Cardiac fibroblast (primary cell): ENCODE measurements at regions not wholly inside any gene's neighbourhood (a gene's known extent, or its start where the extent isn't known, plus 50 kb on each side); places are given as distances from the start of the nearest gene placed in this dataset.

Experiments
- DNase-seq, 2 donors: peaks; one replicate each; pipeline versions ENCODE4 v3.0.0 to v3.0.0-alpha.2; 2010; ENCODE audit warnings: low read depth in 2 of 2
- H3K4me3 ChIP-seq, 2 donors: replicated peaks in 1 of 2; 1 replicate in 1 of 2; 2 replicates in 1 of 2; pipeline ENCODE4 v1.5.1; 2011; ENCODE audit warnings: low read depth in 2 of 2, low read length in 2 of 2, mild to moderate bottlenecking in 2 of 2, moderate library complexity in 1 of 2
- TF ChIP-seq, protein P1 (sequence below): IDR thresholded peaks from one replicate; pipeline ENCODE4 v1.5.1; 2011; ENCODE audit warnings: low read depth, mild to moderate bottlenecking, low read length, inconsistent platforms

DNA sequence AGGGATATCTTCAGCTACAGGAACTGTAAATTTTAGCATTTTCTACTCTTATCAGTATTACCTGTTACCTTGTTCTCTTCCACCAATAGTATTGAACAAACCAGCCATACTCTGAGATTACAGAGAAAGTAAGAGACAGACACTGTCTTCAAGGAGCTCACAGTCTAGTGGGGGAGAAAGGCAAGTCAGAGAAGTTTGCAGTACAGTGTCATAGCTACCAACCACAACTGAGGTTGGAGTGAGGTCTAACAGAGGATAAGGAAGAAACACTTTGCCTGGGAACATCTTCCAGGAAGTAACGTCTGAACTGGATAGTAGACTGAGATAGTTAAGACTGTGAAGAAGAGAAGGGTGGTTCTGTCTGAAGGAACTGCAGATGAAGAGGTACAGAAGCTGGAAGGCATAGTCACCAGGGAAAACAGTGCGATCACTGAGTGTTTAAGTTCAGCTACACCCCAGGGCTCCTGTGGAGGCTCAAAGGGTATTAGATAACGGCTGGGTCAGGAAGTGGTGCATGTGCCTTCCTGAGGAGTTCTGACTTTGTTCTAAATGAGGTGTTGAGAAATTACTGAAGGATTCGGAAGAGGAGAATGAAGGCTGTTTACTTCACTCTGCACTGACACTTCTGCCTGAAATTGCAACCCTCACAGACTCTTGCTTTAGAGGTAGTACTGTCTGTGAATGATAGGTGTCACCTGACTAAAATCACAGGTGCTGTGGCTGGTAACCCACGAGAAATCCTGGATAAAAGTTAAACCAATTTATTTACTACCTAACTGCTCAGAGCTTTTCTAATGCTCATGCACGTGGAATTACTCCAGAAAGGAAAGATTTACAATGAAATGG is 841.6 kb downstream of the MAT2B start:
- no peak for DNase-seq
- no peak overlapping the region for H3K4me3 ChIP-seq
- TF ChIP-seq, protein P1, sequence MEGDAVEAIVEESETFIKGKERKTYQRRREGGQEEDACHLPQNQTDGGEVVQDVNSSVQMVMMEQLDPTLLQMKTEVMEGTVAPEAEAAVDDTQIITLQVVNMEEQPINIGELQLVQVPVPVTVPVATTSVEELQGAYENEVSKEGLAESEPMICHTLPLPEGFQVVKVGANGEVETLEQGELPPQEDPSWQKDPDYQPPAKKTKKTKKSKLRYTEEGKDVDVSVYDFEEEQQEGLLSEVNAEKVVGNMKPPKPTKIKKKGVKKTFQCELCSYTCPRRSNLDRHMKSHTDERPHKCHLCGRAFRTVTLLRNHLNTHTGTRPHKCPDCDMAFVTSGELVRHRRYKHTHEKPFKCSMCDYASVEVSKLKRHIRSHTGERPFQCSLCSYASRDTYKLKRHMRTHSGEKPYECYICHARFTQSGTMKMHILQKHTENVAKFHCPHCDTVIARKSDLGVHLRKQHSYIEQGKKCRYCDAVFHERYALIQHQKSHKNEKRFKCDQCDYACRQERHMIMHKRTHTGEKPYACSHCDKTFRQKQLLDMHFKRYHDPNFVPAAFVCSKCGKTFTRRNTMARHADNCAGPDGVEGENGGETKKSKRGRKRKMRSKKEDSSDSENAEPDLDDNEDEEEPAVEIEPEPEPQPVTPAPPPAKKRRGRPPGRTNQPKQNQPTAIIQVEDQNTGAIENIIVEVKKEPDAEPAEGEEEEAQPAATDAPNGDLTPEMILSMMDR, result no peak

- no peak overlapping the region for H3K4me3 ChIP-seq
- DNase-seq, result no peak
- TF ChIP-seq, protein P1, result no peak
Measured at GRCh38 chr5:164350236-164350635, 844.8 kb downstream of the MAT2B start.

DNA sequence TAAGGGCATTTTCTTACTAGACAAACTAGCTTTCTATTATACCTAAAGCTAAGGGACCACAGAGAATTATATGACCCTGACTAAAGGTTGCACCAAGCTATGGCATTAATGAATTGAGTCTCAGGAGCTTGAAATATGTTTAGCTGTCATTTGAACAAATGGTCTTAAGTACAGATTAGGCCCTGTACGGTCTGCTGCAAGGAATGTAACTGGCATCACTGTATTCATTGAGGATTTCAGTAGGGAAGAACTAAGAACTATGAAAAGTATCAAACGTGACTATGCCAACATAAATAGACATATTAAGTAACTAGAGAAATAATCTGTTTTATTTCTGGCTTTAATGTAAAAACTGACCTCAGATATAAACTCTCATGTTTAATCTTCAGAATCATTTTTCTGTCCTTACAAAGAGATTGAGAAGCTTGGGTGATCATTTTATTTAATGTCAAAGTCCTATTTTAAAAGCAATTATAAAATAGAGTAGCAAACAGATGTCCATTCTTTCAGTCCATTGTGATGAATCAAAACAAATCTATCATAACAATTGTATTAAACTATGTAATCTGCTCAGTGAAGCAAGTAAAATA is 845.9 kb downstream of the MAT2B start:
- TF ChIP-seq, protein P1, result no peak
- no peak for DNase-seq
- H3K4me3 ChIP-seq, result no peak overlapping the region

- TF ChIP-seq, protein P1, result no peak
- peak in 1 of 2 donors; percentile 51 for DNase-seq
Measured at GRCh38 chr5:164352695-164353094, 847.3 kb downstream of the MAT2B start.

DNA sequence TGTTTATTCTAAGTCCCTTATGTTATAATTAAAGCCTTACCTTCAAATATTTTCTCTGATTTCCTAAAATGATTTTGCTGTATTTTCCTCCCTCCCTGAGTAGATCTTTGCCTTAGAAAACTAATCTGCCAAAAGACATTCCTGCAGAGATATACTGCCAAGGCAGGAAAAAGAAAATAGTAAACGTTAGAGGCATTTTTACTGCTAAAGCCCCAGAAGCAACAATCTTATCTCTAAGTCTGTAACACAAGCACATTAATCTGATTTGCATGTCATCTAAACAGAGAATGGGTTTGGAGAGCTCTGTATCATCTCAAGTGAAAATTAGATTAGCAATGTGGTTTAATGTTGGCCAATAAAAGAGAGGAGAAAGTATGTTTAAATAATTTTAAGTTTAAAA is 847.7 kb downstream of the MAT2B start:
- no peak overlapping the region for H3K4me3 ChIP-seq
- peak in 1 of 2 donors; percentile 56 for DNase-seq
- TF ChIP-seq, protein P1, result no peak

More at GRCh38 chr5:164352695-164353094, 847.3 kb downstream of the MAT2B start:
- no peak overlapping the region for H3K4me3 ChIP-seq

DNA sequence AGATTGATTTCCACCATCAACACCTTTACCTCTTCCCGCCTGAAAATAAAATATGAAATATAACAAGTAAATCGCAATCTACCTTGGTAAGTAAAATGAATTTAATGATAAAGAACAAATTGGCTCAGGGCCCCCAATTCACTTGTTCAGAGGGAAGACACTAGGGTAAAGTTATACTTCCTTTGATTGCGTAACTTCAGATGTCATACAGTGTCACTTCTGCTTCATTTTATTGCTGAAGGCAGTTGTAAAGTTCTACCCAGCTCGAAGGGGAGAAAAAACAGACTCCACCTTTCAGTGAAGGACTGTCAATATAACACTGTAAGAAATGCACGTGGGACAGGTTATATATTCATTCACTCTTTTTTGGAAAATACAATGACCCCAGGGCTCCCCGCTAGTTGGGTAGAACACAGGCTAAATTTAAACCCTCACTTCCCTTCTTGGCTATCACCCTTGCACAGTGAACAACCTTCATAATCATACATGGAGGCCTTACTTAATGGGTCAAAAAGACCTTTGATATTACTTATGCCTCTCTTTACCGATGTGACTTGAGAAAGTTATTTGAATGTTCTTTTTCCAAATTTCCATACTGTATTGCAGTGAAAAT is 848.8 kb downstream of the MAT2B start:
- DNase-seq, result no peak
- TF ChIP-seq, protein P1, result no peak
- no peak overlapping the region for H3K4me3 ChIP-seq
